ENCODE measurements at regions not wholly inside any gene's neighbourhood (a gene's known extent, or its start where the extent isn't known, plus 50 kb on each side); places are given as distances from the start of the nearest gene placed in this dataset.
A peak's percentile ranks its signal among the peaks of the same experiment; 100 is the strongest.
"Not testable (repeated sequence)": the region's sequence is repeated elsewhere in the genome, so short reads cannot be mapped to it uniquely, and the experiment has no call there.

DNA sequence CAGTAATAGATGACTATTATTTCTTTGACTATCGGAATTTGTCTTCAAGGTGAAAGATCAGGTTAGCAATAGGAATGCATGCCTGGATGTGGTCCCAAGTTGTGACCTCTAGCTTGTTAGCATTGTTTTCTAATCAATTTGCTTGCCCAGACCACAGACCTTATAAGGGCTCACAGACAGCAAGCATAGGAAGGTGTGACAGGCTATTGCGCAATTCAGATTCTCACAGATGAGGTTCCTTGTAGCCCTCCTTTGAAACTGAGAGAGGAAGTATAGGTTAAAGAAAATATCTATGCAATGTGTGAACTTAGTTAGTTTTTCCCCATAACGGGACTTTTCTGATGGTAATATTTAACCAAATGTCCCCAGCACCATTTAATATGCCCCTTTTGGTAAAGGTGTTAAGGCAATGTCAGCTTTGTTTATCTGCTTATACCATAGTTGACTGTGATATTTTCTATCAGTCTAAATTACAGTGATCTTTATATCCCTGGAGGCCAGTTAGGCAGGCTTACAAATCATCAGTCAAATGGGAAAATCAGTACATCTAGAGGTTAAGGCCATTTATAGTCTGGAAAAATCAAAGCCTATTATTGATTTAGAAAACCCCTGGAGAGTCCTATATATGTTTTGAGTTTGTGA lies 168.1 kb upstream of the MBNL1 start:
- no peak for DNase-seq (ENCODE audit: low read depth)

DNA sequence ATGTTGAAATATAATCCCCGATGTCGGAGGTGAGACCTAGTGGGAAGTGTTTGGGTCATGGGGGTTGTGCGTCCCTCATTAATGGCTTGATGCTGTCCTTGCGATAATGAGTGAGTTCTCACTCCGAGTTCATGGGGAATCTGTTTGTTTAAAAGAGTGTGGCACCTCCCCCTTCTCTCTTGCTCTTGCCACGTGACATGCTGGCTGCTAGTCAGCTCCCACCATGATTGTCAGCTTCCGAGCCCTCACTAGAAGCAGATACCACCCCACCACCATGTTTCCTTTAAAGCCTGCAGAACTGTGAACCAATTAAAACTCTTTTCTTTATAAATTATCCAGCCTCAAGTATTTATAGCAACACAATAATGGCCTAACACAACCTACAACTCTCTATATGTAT lies 166.3 kb upstream of the MBNL1 start:
- no peak for DNase-seq (ENCODE audit: low read depth)

DNA sequence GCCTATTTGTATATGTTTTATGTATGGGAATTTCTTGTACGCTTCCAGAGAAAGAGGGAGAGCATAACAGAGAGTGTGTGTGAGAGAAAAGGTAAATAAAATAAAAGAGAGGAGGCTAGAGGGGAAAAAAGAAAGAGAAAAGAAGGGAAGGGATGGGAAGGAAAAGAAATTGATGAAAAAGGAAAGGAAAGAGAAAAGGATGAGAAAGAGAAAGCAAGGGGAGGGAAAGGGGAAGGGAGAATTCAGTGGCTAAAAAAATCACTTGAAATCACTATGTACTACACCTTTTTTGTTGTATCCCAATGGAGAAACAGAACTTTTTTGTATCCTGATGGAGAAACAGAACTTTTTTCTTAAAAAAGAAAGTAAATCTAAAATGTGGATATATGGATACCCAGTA lies 165.5 kb upstream of the MBNL1 start:
- no peak for DNase-seq (ENCODE audit: low read depth)

DNA sequence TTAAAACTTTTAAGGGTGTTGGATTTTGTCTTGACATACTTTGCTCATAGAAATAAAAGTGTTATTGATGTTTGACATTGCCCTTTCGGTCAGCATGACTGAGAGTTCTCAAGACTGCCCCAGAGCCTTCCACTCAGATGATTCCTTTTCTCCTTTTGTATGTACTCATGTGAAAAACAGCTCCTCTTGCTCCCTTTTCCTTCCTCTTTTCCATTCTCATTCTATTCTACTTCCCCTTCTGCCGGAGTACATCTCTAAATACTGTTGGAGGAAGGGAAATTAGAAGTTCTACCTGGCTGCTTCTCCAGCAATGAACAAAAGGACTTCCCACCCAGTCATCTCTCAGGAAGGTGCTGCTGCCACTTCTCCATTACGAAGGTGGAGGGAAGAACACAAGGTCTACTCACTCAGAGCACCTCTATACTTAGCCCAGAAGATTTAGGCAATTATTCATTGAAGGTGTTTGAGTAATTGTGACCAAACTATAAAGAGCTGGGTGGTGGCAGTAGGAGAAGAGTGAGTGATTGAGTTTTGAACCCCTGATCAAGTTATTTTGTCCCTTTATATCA lies 163.8 kb upstream of the MBNL1 start:
- no peak for DNase-seq (ENCODE audit: low read depth)

DNA sequence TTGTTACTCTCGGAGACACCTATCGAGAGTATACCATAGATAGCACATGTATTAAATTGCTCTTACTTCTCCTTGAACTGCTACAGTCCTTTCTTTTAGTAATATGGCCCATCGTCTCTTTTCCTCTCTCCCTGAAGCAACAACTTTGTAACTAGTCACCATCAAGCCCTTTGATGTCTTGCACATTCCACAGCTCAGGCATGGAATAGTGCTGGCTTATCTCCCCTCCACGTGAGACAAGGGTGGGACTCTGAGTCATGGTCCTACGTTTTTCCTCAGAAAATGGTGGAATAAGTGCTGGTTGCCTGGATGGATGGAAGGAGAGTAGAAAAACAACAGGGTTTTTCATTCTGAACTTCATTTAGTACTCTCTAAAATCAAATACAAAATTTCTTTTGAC lies 163.3 kb upstream of the MBNL1 start:
- DNase-seq (ENCODE audit: low read depth): no peak

DNA sequence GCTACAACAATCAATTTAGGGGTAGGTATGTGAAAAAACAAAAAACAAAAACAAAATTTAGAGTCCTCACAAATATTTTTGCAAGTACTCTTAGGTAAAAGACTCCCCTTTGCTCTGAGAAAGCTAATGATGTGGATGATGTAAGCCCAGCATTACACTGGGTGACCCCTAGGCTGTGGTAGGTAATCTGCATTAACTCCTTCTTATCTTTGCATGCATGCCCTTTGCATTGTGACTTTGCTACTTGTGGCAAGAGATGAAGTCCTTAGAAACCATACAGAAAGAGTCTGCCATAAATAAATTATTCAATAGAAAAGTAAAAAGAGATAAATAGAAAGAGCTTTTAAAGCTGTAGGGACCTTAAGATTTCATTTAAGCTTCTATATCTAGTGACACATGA lies 159.7 kb upstream of the MBNL1 start:
- DNase-seq (ENCODE audit: low read depth): no peak

DNA sequence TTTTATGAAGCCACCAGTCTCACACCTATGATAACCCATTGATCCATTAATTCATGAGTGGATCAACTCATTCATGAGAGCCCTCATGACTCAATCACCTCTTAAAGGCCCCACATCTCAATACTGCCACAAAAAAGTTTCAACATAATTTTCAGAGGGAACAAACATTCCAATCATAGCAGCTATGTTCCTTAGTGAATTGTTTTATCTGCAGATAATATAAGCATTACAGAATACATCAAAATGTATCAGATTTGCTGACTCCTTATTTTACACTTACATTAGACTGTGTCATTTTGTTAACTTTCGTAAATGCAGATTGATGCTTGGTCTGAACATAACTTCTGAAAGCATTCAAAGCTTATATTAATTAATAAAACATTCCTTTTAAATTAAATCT lies 155.3 kb upstream of the MBNL1 start:
- peak; percentile 14 for DNase-seq (ENCODE audit: low read depth)

DNA sequence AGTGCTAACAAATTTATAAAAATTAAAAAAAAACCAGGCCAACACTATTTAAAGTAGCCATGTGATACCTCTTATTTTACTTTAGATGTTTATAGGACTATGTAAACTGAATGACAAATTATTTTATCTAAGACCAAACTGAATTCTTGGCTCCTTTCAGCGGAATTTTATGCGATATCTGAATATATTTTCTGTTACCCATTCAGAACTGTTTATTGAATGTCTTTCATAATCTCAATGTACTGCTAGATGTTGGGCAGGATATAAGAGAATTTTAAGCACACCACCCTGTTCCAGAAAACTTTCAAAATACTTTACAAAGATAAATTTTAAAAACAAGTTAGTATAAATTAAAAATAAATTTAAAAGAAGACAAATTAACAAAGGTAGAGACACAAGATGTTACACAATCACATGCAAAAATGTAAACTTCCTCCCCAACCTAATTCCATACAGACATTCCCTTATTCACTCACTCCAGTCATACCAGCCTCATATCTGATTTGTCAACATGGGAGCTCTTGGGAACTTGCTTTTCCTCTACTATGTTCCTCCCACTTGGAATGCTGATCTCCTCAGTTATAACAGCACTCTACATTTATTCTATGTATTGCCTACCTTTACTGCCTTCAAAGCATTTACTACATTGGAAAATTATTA lies 154.6 kb upstream of the MBNL1 start:
- no peak for DNase-seq (ENCODE audit: low read depth)

DNA sequence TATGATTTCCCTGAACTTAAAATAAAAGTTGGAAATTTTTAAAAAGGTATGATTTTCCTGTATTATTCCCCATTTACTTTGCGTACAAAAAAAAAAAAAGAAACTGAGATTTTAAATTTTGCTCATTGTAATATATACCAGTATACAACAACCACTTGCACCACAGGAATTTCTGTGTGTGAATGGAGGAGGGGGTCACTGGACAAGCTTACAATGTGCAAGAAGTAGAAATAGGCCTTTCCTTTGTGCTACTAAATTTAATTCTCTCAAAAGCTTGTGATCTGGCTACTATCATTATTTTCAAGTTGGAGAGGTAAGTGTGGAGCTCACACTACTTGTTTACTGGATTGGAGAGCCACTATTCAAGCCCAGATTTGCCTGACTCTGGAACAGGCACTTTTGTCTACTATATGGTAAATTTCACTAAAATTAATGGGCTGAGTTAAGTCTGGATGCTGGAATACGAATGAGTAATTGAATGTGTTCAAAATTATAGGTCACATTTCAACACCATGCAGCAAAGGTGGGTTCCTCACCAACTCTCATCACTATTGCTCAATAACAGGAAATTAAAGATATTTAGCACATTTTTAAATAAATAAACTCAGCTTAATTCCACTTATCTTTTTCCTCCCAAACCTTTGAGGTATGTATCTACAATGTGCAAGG lies 148.0 kb upstream of the MBNL1 start:
- no peak for DNase-seq (ENCODE audit: low read depth)

DNA sequence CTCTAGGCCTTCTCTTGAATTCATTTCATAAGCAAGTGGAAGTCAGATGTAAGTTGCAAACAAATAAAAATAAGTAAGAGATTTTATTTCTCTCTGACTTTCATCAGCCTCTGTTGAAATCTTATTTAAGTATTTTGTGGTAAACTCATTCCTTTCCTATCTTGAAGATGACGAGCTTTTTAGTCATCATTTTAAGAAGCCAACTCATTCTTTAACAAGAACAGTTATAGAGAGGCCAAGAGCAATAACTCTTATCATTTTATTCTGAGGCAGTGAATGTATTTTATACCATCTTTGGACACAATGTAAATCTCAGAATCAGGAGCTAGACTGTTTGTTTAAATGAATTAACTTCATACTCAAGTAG lies 147.5 kb upstream of the MBNL1 start:
- DNase-seq (ENCODE audit: low read depth): peak; percentile 72

DNA sequence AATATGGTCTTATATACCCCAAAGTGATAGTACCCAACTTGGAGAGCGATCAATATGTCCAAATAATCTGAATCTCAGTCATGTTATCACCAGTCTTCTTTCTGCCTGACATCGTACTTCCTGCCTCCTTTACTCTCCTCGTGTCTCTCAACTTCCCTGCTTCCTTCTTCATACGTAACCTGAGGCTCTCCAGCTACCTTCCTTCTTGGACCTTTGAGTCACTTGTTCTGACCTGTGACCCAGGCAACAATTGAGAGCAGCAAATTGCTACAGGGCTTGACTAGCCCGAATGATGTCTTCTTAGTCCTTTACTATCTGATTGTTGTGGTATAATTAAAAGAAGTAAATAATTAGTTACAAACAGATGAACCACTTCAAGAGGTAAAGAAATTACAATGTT lies 145.9 kb upstream of the MBNL1 start:
- no peak for DNase-seq (ENCODE audit: low read depth)

DNA sequence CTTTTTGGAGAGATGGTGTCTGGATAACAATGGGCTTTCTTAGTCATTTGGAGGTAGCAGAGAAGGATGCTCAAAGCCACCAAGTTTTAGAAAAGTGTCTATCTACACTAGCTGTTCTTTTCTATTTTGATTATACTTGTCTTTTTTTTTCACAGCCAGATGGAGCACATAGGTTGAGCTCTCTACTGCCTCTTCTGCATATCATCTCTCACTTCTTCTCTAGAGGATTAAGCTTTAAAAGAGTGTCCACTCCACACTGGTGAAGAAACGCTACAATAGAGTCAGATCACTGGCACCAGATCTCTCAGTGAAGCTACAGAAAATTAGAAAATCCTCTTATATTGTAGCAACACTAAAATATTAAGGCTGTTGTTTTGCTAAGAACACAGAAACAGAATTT lies 145.3 kb upstream of the MBNL1 start:
- DNase-seq (ENCODE audit: low read depth): no peak

DNA sequence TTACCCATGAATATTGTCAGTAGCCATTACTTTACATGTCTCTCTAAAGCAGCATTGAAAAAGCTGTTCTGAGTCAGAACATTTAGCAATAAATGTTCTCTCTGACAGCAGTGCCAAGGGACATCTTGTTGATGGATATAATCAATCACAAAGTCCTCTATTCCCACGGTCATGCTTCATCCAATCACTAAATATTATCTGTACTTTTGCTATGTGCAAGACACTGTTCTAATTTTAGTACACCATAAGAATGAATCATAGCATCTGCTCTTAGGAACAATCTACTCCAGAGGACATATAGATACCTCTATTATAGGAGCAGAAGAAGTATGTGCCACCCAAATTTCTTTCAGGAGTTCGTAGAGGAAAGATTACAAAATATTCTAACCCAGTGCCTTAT lies 142.5 kb upstream of the MBNL1 start:
- no peak for DNase-seq (ENCODE audit: low read depth)

DNA sequence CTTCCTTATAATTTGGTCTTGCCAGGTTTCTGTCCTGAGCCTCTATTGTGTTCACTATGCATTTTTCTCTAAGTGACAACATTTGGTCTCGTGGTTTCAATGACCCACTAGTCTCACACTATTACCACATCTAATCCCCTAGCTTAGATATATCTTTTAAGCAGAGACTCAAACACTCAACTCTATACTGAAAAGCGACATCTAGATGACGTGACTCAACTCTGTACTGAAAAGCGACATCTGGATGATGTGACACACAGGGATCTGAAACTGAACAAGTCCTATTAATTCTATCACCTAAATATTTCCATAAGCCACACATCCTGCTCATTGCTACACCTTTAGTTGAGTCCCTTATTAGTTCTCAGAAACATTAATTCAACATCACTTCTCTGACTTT lies 141.7 kb upstream of the MBNL1 start:
- no peak for DNase-seq (ENCODE audit: low read depth)

DNA sequence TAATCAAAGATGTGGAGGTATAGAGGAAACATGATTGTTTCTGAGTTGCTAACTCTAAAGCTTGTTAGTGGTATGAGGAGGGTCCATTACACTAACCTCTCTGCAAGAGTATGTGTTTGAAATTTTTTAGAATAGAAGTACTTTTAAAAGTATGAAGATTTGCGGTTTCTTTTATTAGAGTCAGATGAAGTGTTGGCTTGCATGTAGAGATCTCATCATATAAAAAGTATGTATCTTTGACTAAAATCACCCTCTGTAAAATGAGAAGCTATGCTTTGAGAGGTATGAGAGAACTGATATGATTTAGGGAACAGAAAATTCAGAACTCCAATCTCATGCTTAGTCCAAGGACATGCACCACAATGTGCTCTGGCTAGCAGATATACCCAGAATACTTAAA lies 140.4 kb upstream of the MBNL1 start:
- DNase-seq (ENCODE audit: low read depth): peak; percentile 41

DNA sequence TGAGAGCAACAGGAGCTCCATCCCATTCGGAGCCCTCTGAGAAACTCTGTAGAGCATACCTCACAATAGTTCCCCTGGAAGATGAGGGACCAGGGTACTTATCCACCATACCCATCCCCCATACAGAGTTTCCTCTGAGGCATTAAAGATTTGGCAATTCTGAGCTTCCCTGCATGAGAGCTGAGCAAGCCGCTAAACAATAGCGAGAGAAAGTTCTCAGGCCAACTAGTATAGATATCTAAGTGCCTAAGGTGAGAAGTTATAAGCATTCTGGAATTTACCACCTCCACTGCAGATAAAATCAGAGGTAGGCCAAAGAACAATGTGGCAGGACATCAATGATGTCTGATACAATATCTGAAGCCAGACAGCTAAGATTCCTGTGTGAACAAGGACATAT lies 129.1 kb upstream of the MBNL1 start:
- DNase-seq (ENCODE audit: low read depth): no peak

DNA sequence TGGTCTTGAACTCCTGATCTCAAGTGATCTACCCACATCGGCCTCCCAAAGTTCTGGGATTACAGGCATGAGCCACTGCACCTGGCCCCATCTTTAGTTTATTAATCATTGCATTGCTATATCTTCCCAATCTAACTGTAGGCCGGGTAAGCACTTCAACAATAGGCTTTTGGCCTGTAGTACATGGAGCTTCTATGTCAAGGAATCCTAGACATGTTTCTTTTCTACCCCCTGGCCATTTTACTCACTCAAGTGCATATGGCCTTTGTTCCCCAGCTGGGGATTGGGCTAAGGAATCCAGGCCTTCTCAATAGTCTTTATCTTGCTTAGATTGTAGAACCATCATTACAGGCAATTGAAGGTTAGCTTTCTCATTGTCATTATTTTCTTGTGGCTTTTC lies 122.3 kb upstream of the MBNL1 start:
- DNase-seq (ENCODE audit: low read depth): no peak

DNA sequence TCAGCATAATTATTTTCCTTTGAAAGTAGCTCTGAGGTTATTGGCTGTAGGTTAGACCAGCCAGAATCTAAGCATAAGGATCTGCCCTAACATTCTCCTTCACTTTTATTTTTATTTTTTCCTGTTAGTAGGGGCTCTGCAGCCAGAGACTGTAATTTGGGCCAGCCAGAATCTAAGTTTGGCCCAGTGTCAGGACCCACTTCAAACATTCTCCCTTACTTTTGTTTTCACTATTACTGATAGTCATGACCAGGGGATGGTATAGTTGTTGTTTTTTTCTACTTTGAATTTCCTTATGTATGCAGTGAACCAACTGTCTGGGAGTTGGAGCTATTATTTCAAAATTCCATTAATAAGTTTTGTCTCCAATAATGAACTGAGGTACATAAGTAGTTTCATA lies 121.0 kb upstream of the MBNL1 start:
- DNase-seq (ENCODE audit: low read depth): no peak

DNA sequence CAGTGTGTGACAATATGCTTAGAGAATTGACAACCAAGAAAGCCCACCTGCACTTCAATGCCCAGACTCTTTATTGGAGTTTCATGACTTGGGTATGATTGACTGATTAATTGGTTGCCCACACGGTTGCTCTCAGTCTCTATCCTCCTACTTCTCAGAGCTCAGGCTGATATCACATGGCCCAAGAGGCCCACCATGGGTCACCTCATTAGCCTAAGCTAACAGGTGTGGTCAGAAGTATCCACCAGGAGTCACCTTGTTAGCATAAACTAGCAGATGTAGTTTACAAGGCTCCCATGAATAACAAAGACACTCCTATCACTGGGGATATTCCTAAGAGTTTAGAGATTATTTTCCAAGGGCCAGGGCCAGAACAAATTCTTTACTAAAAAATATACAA lies 120.2 kb upstream of the MBNL1 start:
- no peak for DNase-seq (ENCODE audit: low read depth)

DNA sequence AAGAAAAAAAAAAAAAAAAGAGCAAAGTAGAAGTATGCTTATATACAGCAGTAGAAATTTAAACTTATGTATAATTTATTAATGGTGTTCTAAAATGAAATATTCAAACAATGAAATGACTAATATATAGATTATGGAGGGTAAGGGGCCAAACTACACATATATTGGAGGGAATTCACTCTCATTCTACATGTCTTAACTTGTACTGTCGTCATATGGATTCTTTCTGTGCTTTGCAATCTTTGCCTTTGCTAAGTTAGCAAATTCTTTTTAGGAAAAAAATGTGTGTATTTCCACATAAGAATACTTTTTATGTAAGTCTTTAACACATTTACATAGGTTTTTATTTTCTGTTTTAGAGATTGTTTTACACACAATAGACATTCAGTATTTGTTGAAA lies 118.9 kb upstream of the MBNL1 start:
- no peak for DNase-seq (ENCODE audit: low read depth)

DNA sequence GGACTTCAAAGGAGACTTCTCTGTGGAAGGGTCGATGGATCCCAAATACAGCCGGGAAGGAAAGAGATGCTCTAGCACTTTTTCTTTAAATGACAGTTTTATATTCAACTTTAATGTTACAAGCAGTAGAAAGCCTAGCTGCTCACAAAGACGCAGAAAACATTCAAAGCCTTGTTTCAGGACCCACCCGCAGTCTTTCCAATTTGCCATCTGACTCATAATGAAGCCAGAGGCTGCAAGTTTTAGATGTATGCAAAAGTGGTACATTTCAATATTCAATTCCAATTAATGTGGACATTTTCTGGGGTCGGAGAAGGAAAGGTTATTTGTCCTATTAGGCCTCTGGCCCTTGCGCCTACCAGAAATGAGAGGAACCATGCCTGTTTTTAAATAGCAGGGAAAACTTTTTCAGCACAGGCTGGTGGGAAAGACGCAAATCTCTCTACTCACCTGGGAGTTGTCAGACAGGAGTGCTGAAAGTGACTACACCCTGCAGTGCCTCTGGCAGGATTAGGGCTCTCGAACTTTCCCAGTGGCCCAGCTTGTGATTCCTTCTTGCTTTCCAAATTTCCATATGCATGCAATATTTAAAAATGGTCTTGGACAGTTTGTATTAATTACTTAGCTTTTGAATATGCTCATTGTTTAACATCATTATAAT lies 117.4 kb upstream of the MBNL1 start:
- DNase-seq (ENCODE audit: low read depth): no peak

DNA sequence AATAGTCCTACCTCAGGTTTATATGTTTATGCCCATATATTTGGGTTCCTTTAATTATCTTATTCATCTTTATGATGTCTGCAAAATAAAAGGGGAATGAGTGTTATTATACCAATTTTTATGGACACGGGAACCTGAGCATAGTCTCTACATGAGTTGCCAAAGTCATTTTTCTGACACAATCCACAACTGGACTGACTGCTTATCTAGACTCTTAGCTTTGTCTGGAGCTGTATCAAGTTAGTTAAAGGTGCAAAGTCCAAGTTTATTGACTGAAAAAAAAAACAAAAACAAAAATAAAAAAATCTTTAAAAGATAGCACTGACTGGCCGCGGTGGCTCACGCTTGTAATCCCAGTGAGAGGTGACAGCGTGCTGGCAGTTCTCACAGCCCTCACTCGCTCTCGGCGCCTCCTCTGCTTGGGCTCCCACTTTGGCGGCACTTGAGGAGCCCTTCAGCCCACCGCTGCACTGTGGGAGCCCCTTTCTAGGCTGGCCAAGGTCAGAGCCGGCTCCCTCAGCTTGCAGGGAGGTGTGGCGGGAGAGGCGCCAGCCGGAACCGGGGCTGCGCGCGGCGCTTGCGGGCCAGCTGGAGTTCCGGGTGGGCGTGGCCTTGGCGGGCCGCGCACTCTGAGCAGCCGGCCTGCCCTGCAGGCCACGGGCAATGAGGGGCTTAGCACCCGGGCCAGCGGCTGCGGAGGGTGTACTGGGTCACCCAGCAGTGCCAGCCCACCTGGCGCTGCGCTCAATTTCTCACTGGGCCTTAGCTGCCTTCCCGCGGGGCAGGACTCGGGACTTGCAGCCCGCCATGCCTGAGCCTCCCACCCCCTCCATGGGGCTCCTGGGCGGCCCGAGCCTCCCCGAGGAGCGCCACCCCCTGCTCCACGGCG lies 116.6 kb upstream of the MBNL1 start:
- DNase-seq (ENCODE audit: low read depth): not testable (repeated sequence)
